Fibroblast of peridontal ligament (primary cell): ENCODE measurements at regions not wholly inside any gene's neighbourhood (a gene's known extent, or its start where the extent isn't known, plus 50 kb on each side); places are given as distances from the start of the nearest gene placed in this dataset.

Experiments used
- DNase-seq: peaks from one replicate; pipeline ENCODE4 v3.0.0-alpha.2; 2010; ENCODE audit errors: extremely low read depth

DNA sequence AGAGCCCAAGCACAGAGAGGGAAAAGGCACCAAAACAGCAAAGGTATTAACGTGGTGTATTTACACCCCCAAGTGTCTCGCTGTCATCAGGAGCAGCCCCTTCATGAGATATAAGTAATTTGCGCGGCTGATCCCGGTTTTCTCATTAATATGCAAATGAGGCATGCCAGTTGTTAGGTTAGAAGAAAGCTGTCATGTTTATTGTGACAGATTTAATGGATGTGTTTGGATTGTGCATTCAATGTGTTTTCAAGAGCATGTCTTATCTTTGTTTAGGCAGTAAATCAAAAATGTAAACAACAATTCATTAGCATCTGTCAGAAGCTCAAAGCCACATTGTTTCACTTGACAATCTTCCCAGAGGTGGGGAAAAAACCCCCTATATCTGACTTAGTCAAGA lies 56.5 kb upstream of the CTBP2 start:
- DNase-seq = no peak

DNA sequence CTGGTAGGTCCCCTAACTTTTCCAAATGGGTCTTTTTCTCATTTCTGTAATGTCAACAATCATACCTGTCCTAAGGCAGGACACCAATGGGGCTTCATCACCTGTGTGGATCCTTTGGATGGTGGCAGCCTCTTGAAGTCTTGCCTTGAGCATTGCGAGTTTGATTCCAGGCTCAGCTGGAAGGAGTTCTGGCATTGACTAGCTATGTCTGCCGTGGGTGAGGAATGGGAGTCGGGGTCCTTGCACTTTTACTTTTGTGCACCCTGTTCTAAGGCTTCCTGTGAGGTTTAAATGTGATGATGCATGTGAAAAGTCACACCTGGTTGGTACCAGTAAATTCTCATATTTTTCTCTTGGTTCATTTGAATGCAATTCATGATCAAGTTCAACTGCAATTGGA lies 55.9 kb upstream of the CTBP2 start:
- DNase-seq = no peak

DNA sequence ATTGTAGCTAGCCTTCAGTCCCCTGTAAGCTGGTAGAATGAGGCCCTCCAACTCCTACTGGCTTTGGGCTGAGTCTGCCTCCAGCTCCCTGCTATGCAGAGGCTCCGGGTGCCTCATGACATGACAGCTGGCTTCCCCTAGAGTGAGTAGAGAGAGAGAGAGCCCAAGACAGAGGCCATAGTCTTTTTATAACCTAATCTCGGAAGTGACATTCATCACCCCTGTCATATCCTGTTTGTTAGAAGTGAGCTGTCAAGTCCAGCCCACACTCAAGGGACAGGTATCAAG lies 53.9 kb upstream of the CTBP2 start:
- no peak for DNase-seq

DNA sequence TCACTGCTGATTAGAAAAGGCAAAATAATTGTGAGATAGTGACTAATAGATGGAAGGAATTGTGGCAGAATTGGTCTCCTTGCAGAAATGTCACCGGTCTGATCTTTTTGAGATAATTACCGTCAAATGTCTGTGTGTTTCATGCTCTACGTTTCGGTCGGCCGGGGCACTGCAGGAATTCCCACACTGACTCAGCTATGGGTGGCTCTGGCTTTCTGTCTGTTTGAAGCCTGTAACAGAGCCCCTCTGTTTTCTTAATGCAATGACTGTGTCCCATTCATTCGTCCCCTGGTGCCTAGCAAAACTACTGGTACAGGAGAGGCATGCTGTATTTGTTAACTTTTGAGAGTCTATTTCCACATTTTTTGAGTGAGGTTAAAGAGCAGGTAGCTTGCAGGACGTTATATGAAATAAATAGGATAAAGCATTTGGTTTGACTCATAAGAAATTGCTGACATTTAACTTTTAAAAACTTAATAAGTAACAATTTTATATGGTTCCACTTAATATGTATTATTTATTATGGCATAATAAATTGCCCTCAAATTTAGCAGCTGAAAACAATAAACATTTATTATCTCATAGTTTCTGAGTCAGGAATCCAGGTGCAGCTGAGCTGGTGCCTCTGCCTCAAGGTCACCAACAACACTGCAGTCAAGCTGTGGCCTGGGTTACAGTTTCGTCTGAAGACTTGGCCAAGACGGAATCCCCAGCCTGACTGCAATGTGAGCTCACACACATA lies 53.3 kb upstream of the CTBP2 start:
- no peak for DNase-seq

DNA sequence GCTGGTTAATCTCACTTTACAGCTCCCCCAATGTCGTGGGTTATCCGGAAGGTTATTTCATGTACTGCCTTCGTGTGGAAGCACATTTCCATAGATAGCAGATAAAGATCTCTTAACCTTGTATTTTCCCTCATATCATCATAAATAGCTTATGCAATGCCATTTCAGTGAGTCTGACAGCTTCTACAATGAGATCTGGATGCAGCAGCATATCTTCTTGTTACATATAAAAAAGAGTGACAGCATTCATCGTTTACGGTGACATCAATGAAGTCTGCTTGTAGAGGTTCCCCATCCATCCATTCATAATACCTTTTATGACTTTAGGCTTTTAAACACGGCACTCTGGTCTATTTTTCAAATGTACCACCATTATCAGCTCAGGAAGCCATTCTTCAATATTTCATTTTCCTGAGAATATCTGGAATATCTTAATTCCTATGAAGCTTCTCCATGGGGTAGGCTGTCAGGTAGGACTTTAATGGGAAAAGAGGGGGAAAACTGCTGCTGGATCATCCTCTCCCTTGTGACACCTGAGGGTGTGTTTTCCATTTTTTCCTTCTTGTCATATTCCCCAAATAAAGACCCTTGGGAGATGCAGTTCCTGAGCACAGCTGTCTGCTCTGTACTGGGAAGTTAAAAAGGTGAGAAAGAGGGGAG lies 51.9 kb upstream of the CTBP2 start:
- no peak for DNase-seq
